ENCODE measurements at regions not wholly inside any gene's neighbourhood (a gene's known extent, or its start where the extent isn't known, plus 50 kb on each side); places are given as distances from the start of the nearest gene placed in this dataset.

GRCh38 chr5:85049020-85049419, 664.3 kb upstream of the EDIL3 start:
- no peaks in the 10 kb centered on the region for H3K36me3 ChIP-seq
- no peaks in the 10 kb centered on the region for H3K27me3 ChIP-seq
- no peak overlapping the region for H3K4me3 ChIP-seq
- DNase-seq (ENCODE audit: low spot score in 2 of 2): no peak
- TF ChIP-seq EP300 (IDR thresholded peaks at IDR 0.05): no peak
- no peaks in the 10 kb centered on the region for H3K4me1 ChIP-seq
- H3K27ac ChIP-seq: no peak overlapping the region
- 0% methylated on average over 1 of the region's 1 CpG for WGBS
- no peaks in the 10 kb centered on the region for H3K9me3 ChIP-seq

- Histone ChIP-seq H3K4me1 (no peaks in the 10 kb centered on the region), H3K36me3 (no peaks in the 10 kb centered on the region), H3K4me3 (no peak overlapping the region), H3K9me3 (no peaks in the 10 kb centered on the region), H3K27me3 (no peaks in the 10 kb centered on the region), H3K27ac (no peak overlapping the region)
- TF ChIP-seq EP300 (IDR thresholded peaks at IDR 0.05) (no peak), POLR2A (IDR thresholded peaks at IDR 0.05) (no peak), POLR2AphosphoS5 (IDR thresholded peaks at IDR 0.05) (no peak), CTCF (IDR thresholded peaks at IDR 0.05) (no peak)
- 54% methylated on average over 3 of the region's 3 CpGs for WGBS
- no peak for DNase-seq (ENCODE audit: low spot score in 2 of 2)
These were observed 668.1 kb upstream of the EDIL3 start for GRCh38 chr5:85052826-85053225.

- no peaks in the 10 kb centered on the region for H3K9me3 ChIP-seq
- DNase-seq (ENCODE audit: low spot score in 2 of 2): no peak
- H3K36me3 ChIP-seq: no peaks in the 10 kb centered on the region
- H3K27ac ChIP-seq: no peak overlapping the region
- no peaks in the 10 kb centered on the region for H3K4me1 ChIP-seq
- 85% methylated on average over 8 of the region's 8 CpGs for WGBS
- no peaks in the 10 kb centered on the region for H3K27me3 ChIP-seq
- TF ChIP-seq POLR2AphosphoS5 (IDR thresholded peaks at IDR 0.05) (no peak), EP300 (IDR thresholded peaks at IDR 0.05) (no peak)
- no peak overlapping the region for H3K4me3 ChIP-seq
These were observed 685.3 kb upstream of the EDIL3 start for GRCh38 chr5:85069659-85070640.

GRCh38 chr5:85077581-85077980, 692.9 kb upstream of the EDIL3 start:
- TF ChIP-seq CTCF (IDR thresholded peaks at IDR 0.05): no peak
- TF ChIP-seq POLR2A (IDR thresholded peaks at IDR 0.05): no peak
- no peak for TF ChIP-seq POLR2AphosphoS5 (IDR thresholded peaks at IDR 0.05)
- TF ChIP-seq EP300 (IDR thresholded peaks at IDR 0.05): no peak
- H3K36me3 ChIP-seq: no peaks in the 10 kb centered on the region
- H3K27ac ChIP-seq: no peak overlapping the region
- no peaks in the 10 kb centered on the region for H3K9me3 ChIP-seq
- H3K4me1 ChIP-seq: no peaks in the 10 kb centered on the region
- H3K4me3 ChIP-seq: no peak overlapping the region
- DNase-seq (ENCODE audit: low spot score in 2 of 2): no peak
- H3K27me3 ChIP-seq: no peaks in the 10 kb centered on the region

DNA sequence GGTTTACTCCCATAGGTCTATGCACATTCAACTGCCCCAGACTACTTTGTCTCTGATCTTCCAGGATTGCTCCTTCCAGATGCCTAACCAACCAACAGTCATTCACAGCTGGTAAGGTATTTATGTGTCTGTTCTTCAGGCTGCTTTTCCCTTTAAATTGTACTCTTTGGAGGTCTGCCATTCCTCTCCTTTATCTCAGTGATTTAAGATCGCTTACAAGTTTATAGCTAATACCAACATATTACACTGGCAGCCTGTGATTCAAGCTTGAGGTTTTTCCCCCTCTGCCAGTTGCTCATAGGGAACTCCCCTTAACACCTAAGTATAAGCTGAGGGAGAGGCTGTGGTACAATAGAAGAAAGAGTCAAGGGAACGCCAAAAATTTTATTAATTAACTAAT, 711.7 kb upstream of the EDIL3 start:
- Histone ChIP-seq H3K9me3 (no peaks in the 10 kb centered on the region), H3K27me3 (no peaks in the 10 kb centered on the region), H3K36me3 (no peaks in the 10 kb centered on the region), H3K27ac (no peak overlapping the region), H3K4me3 (no peak overlapping the region), H3K4me1 (no peaks in the 10 kb centered on the region)
- DNase-seq (ENCODE audit: low spot score in 2 of 2): no peak
- WGBS: 60% methylated on average over 2 of the region's 2 CpGs
- TF ChIP-seq POLR2AphosphoS5 (IDR thresholded peaks at IDR 0.05) (no peak), POLR2A (IDR thresholded peaks at IDR 0.05) (no peak), EP300 (IDR thresholded peaks at IDR 0.05) (no peak), CTCF (IDR thresholded peaks at IDR 0.05) (no peak)

DNA sequence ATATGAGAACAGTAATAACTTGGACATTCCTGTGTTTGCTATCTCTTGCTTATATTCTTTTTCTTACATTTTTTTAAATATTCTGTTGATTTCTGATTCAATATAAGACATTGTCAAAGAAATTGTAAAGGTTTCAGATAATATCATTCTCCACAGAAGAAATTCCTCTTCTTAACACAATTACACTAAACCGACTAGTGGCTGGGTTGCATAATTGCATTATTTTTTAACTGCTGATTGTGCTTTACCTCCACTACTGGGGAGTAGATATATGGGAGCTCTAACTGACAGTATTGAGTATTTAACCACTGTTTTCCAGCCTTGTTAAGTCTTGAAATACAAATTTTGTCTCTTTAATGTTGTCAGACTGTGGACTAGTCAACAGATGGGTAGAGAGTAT, 723.8 kb upstream of the EDIL3 start:
- WGBS: 46% methylated on average over 1 of the region's 1 CpG
- DNase-seq (ENCODE audit: low spot score in 2 of 2): no peak

More for the DNA sequence above, 723.8 kb upstream of the EDIL3 start:
- H3K4me3 ChIP-seq: no peak overlapping the region
- H3K27me3 ChIP-seq: no peaks in the 10 kb centered on the region
- H3K36me3 ChIP-seq: no peaks in the 10 kb centered on the region
- no peaks in the 10 kb centered on the region for H3K4me1 ChIP-seq
- no peak for TF ChIP-seq POLR2AphosphoS5 (IDR thresholded peaks at IDR 0.05)
- H3K9me3 ChIP-seq: peaks cover 6% of the 10 kb centered on the region
- no peak overlapping the region for H3K27ac ChIP-seq
